ENCODE measurements at regions not wholly inside any gene's neighbourhood (a gene's known extent, or its start where the extent isn't known, plus 50 kb on each side); places are given as distances from the start of the nearest gene placed in this dataset.

- no peak for TF ChIP-seq ZBTB1 (tag by site-specific recombination; IDR thresholded peaks at IDR 0.05)
- TF ChIP-seq ZNF837 (tag by site-specific recombination; IDR thresholded peaks at IDR 0.05): no peak
- TF ChIP-seq EGR2 (tag by site-specific recombination; IDR thresholded peaks at IDR 0.05; ENCODE audit: low read depth): no peak
- TF ChIP-seq ZNF202 (tag by site-specific recombination; IDR thresholded peaks at IDR 0.05; ENCODE audit: borderline replicate concordance): no peak
- no peak for TF ChIP-seq ZFP37 (tag by site-specific recombination; IDR thresholded peaks at IDR 0.05)
- no peak for TF ChIP-seq ZNF404 (tag by site-specific recombination; IDR thresholded peaks at IDR 0.05)
- TF ChIP-seq ZSCAN4 (tag by site-specific recombination; IDR thresholded peaks at IDR 0.05): no peak
- TF ChIP-seq ZNF548 (tag by site-specific recombination; IDR thresholded peaks at IDR 0.05): no peak
- no peak for TF ChIP-seq SALL2 (tag by site-specific recombination; IDR thresholded peaks at IDR 0.05; ENCODE audit: borderline replicate concordance)
- no peak for TF ChIP-seq KLF9 (tag by site-specific recombination; IDR thresholded peaks at IDR 0.05; ENCODE audit: low read depth)
- ChIA-PET CTCF (no interaction called here), POLR2A (no interaction called here)
- Histone ChIP-seq H3K36me3 (ENCODE audit: control insufficient read depth in 2 of 2, insufficient read depth in 1 of 2, low read length in 2 of 2) (no peaks in the 10 kb centered on the region), H3K9me3 (ENCODE audit: control insufficient read depth, insufficient read depth, low read depth, low read length) (no peaks in the 10 kb centered on the region), H3K4me1 (ENCODE audit: control insufficient read depth, insufficient read depth, low read length) (no peaks in the 10 kb centered on the region), H3K4me3 (ENCODE audit: low read depth, low read length) (no peak overlapping the region), H3K27ac (ENCODE audit: extremely low read depth, low read depth, low read length) (no peak overlapping the region)
Measured at GRCh38 chr5:42217791-42218190, 205.4 kb upstream of the GHR start.

GRCh38 chr5:42225009-42225408 lies 198.2 kb upstream of the GHR start:
- no peak for TF ChIP-seq ZNF221 (tag by site-specific recombination; IDR thresholded peaks at IDR 0.05; ENCODE audit: borderline replicate concordance)
- TF ChIP-seq ZNF266 (tag by site-specific recombination; IDR thresholded peaks at IDR 0.05; ENCODE audit: low read depth): no peak
- no peak for TF ChIP-seq ZNF248 (tag by site-specific recombination; IDR thresholded peaks at IDR 0.05)
- TF ChIP-seq TRIM28 (IDR thresholded peaks at IDR 0.05; ENCODE audit: borderline replicate concordance, low read length): no peak
- no peak for TF ChIP-seq WT1 (tag by site-specific recombination; IDR thresholded peaks at IDR 0.05)
- no peak for TF ChIP-seq ZNF155 (tag by site-specific recombination; IDR thresholded peaks at IDR 0.05)
- TF ChIP-seq ZNF501 (tag by site-specific recombination; IDR thresholded peaks at IDR 0.05): no peak
- no peak for TF ChIP-seq ZNF133 (tag by site-specific recombination; IDR thresholded peaks at IDR 0.05)
- TF ChIP-seq ZNF311 (tag by site-specific recombination; IDR thresholded peaks at IDR 0.05; ENCODE audit: borderline replicate concordance): no peak
- no peak for TF ChIP-seq PRDM4 (tag by site-specific recombination; IDR thresholded peaks at IDR 0.05)
- TF ChIP-seq ZNF341 (tag by site-specific recombination; IDR thresholded peaks at IDR 0.05; ENCODE audit: low read depth): no peak
- TF ChIP-seq ZBTB1 (tag by site-specific recombination; IDR thresholded peaks at IDR 0.05): no peak
- TF ChIP-seq MZF1 (tag by site-specific recombination; IDR thresholded peaks at IDR 0.05; ENCODE audit: borderline replicate concordance): no peak
- TF ChIP-seq ZNF664 (tag by site-specific recombination; IDR thresholded peaks at IDR 0.05): no peak
- no peak for TF ChIP-seq ZNF560 (tag by site-specific recombination; IDR thresholded peaks at IDR 0.05; ENCODE audit: borderline replicate concordance)
- no peak for TF ChIP-seq ZNF777 (tag by site-specific recombination; IDR thresholded peaks at IDR 0.05; ENCODE audit: borderline replicate concordance)
- no peak for TF ChIP-seq ZNF148 (tag by site-specific recombination; IDR thresholded peaks at IDR 0.05; ENCODE audit: borderline replicate concordance)
- TF ChIP-seq ZSCAN18 (tag by site-specific recombination; IDR thresholded peaks at IDR 0.05): no peak
- no peak for TF ChIP-seq SP2 (tag by site-specific recombination; IDR thresholded peaks at IDR 0.05)
- Histone ChIP-seq H3K4me3 (ENCODE audit: low read depth, low read length) (no peak overlapping the region), H3K36me3 (ENCODE audit: control insufficient read depth in 2 of 2, insufficient read depth in 1 of 2, low read length in 2 of 2) (no peaks in the 10 kb centered on the region), H3K4me1 (ENCODE audit: control insufficient read depth, insufficient read depth, low read length) (no peaks in the 10 kb centered on the region), H3K27ac (ENCODE audit: extremely low read depth, low read depth, low read length) (no peak overlapping the region), H3K9me3 (ENCODE audit: control insufficient read depth, insufficient read depth, low read depth, low read length) (no peaks in the 10 kb centered on the region)
- POLR2A ChIA-PET: no interaction called here
- CTCF ChIA-PET: no interaction called here

Data from HEK293 (cell line).